T47D (cell line): ENCODE measurements at regions not wholly inside any gene's neighbourhood (a gene's known extent, or its start where the extent isn't known, plus 50 kb on each side); places are given as distances from the start of the nearest gene placed in this dataset.
"Not testable (repeated sequence)": the region's sequence is repeated elsewhere in the genome, so short reads cannot be mapped to it uniquely, and the experiment has no call there.

Experiments
- DNase-seq, 2 experiments: peaks; one replicate each; pipeline versions ENCODE4 v3.0.0 to v3.0.0-alpha.2; 2011 to 2012; ENCODE audit warnings: low read depth in 1 of 2, low spot score in 1 of 2
- JUND ChIP-seq: IDR thresholded peaks from 2 replicates; pipeline ENCODE4 v1.6.1; 2012; ENCODE audit warnings: low read depth
- in situ Hi-C: cut with HindIII; loops from 2 replicates; pipeline ENCODE4 v1.10.0; 2016; ENCODE audit warnings: low sequenced_read_pairs, low pct_unique_long_range_greater_than_20kb

DNA sequence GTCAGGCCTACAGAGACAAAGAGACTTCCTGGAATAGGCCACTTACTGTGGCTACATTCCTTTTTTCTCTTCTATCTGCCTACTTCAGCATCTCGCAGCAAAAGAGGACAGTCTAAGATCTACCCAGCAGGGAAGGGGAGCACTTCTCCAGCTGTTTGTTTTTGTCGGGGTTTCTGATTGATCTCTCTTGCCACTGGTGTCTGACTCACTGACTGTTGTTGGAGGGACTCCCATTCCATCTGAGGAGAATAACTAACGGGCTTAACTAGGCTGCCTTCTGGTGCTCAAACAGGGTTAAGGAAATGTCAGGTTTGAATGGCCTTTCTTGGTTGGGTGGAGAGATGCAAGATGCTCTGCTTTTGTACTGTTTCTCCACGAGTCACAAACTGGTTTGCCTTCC lies 100.2 kb upstream of the TMEM164 start:
- DNase-seq = no peak
- in situ Hi-C loops = no loop called here
- TF ChIP-seq JUND = no peak

DNA sequence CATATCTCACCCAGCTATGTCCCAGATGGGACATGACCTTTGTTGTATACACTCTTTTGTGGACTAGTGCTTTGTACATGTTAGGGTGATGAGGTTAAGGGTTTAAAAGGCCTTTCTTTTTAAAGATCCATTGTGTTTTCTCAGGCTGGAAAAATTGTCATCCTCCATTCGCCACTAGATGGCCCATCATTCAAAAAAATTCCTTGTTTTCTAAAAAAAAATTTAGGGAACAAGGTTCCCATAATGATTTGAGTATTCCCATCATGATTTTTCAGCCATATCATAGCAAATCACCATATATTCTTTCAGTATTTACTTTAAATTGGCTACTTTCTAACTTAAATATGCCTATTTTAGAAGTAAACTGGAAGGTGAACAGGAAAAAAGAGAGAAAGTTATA lies 91.9 kb upstream of the TMEM164 start:
- in situ Hi-C loops = no loop called here
- DNase-seq = no peak
- no peak for TF ChIP-seq JUND

DNA sequence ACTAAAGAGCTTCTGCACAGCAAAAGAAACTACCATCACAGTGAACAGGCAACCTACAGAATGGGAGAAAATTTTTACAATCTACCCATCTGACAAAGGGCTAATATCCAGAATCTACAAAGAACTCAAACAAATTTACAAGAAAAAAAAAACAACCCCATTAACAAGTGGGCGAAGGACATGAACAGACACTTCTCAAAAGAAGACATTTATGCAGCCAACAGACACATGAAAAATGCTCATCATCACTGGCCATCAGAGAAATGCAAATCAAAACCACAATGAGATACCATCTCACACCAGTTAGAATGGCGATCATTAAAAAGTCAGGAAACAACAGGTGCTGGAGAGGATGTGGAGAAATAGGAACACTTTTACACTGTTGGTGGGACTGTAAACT lies 89.9 kb upstream of the TMEM164 start:
- DNase-seq, in situ Hi-C loops: not testable (repeated sequence)

DNA sequence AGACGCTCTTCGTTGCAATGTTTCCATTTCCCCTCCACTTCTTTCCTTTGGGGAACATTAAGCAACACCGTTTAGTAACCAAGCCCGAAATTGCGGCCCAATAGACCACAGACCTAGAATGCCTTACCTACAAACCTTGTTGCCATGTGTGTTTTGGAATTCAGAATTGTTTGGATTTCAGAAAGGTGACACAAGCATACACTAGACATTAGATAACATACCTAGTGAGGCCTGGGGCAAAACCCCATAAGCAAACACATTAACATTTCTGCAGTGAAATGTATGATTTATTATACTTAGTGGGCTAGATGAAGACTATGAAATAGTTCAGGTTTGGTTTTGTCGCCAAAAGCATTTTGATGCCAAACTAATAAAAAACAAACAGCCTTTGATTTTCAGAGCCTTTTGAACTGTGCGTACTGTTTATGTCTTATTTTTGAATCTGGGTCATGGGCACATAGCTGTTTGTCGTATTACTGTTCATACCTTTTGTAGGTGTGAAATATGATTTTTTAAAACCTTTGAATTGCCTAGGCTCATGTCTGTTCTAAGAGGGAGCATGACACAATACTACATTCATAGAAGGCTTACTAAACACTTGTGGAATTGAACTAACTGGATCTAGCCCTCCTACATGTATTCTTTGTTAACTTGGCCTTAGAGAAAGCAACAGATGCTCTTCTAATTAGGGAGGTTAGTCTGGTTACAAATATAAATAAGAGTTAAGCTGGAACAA lies 88.6 kb upstream of the TMEM164 start:
- in situ Hi-C loops = no loop called here
- TF ChIP-seq JUND = no peak
- DNase-seq = peak in 1 of 2 experiments; percentile 36

- DNase-seq = no peak
- in situ Hi-C loops = no loop called here
- no peak for TF ChIP-seq JUND
Measured at GRCh38 chrX:109918753-109919152, 84.2 kb upstream of the TMEM164 start.

GRCh38 chrX:109920325-109920724 lies 82.6 kb upstream of the TMEM164 start:
- no peak for DNase-seq
- no peak for TF ChIP-seq JUND
- in situ Hi-C loops = no loop called here

GRCh38 chrX:109920868-109921267 lies 82.0 kb upstream of the TMEM164 start:
- in situ Hi-C loops = no loop called here
- no peak for DNase-seq
- no peak for TF ChIP-seq JUND

DNA sequence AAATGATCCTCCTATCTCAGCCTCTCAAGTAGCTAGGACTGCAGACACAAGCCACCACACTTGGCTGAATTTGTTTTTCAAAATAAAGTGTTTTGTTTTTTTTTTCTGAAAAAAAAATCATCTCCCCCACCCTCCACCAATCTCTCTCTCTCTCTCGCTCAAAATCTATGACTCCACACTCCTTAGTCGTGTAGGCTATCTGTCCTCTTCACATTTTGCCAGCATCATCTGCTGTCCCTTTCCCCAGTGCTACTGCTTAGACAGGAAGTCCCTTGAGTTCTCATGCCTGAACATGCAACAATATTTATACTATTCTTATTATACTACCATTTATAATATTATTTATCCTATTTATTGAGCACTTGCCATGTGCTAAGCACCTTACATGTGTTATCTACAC lies 80.7 kb upstream of the TMEM164 start:
- no peak for TF ChIP-seq JUND
- DNase-seq = no peak
- in situ Hi-C loops = no loop called here

DNA sequence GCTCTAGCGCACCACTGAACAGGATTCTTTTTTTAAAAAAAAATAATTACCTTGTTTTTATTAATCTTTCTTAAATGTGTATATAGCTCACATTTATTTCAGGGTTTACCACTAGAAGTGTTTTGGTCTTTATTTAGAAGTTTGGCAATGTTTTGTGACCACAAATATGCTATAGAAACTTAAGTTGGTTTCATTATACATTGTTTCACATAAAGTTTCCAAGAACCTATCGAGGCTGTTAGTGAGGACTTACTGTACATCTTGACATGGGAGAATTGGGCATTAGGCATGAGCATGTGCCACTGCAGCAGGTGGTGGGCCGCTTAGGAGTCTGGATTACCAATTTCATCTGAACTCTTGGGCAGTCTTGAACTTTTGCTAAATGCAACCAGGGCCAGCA lies 77.9 kb upstream of the TMEM164 start:
- in situ Hi-C loops = not testable (repeated sequence)

GRCh38 chrX:109925656-109926055 lies 77.3 kb upstream of the TMEM164 start:
- TF ChIP-seq JUND = no peak
- no peak for DNase-seq
- in situ Hi-C loops = no loop called here

More for the DNA sequence above, 77.9 kb upstream of the TMEM164 start:
- not testable (repeated sequence) for DNase-seq

DNA sequence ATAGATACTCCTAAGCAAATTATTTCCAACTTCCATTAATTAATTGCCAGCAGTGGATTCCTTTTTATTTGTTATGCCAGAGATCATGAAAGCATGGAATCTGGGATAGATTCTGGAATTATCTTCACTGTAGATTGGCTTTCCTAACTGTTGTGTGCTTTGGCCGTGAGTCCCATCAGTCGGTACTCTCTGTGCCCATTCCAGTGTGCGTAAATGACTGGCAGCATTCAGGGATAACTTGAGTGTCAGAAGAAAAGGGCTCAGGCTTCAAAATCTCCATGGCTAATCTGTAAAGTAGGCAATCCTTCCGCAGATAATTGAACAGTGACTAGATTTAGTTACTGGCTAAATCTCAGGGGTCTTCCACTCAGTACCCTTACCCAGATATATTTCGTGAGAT lies 76.8 kb upstream of the TMEM164 start:
- no peak for DNase-seq
- no peak for TF ChIP-seq JUND
- in situ Hi-C loops = no loop called here

- in situ Hi-C loops = no loop called here
- no peak for TF ChIP-seq JUND
- no peak for DNase-seq
Measured at GRCh38 chrX:109926743-109927662, 75.9 kb upstream of the TMEM164 start.

DNA sequence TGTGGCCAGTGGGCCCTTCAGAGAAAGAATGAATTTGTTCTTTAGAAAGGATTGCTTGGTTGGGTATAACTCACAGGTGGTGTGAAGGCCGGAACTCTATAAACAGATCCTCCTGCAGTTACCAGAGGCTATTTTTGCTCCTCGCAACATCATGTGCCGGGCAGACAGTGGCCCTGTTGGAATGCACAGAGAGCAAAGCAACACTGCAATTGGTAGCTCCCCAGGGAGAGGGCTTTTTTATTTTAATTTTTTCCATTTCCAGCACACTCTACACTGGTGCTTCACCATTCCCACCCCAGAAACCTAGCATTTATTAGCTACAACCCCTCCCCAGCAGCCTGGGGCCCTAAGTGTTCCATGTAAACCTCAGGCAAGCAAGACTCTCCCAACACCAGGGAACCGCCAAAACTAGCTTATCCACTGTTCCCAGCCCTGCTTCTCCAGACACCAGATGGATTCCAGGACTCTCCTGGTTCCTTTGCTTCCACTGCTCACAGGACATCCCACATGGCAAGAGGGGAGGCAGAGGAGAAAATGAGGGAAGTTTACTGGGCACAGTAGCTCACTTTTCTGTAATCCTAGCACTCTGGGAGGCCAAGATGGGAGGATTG lies 75.1 kb upstream of the TMEM164 start:
- no peak for DNase-seq
- in situ Hi-C loops = no loop called here
- no peak for TF ChIP-seq JUND
